SK-N-SH (cell line): ENCODE measurements at regions not wholly inside any gene's neighbourhood (a gene's known extent, or its start where the extent isn't known, plus 50 kb on each side); places are given as distances from the start of the nearest gene placed in this dataset.

ENCODE experiments used
- CTCF ChIA-PET: fragments of 300-600, 350-600 bp; formaldehyde crosslinking; extraction: SDS; loops from one replicate; lab custom pipeline; 2021; lab: Yijun Ruan, JAX
- POLR2A ChIA-PET: fragments of 350-600 bp; sonication (Branson Sonifier 250); formaldehyde crosslinking; extraction: SDS; loops from one replicate; lab custom pipeline; 2020; ENCODE audit warnings: antibody characterized with exemption, inconsistent platforms; lab: Yijun Ruan, JAX
- DNase-seq: peaks from one replicate; pipeline ENCODE4 v3.0.0; 2012
- H2AFZ ChIP-seq: fragments of 200-600 bp; sonication (generic); 2 replicates; pipeline ENCODE4 v1.8.1; 2016; ENCODE audit warnings: antibody characterized with exemption, mild to moderate bottlenecking, low read depth
- H3F3A ChIP-seq: fragments of 200-600 bp; sonication (generic); replicated peaks from 2 replicates; pipeline ENCODE3; 2016; ENCODE audit warnings: antibody characterized with exemption, mild to moderate bottlenecking; ENCODE audit not compliant: insufficient read depth
- H3K27ac ChIP-seq, 2 experiments: fragments of 200-500 bp in 1 of 2; fragments of 200-600 bp in 1 of 2; sonication (Bioruptor generic) in 1 of 2; sonication (generic), shearing (Covaris generic) in 1 of 2; 2 replicates each; pipeline versions ENCODE4 v1.5.1 to v1.6.1; 2014 to 2016; ENCODE audit warnings: low read depth in 2 of 2, inconsistent platforms in 1 of 2, low read length in 1 of 2, mild to moderate bottlenecking in 1 of 2, mixed read lengths in 1 of 2
- H3K27me3 ChIP-seq: fragments of 200-600 bp; sonication (generic), shearing (Covaris generic); 2 replicates; pipeline ENCODE4 v1.6.1; 2016; ENCODE audit warnings: mixed run types; ENCODE audit not compliant: insufficient read depth
- H3K36me3 ChIP-seq, 2 experiments: fragments of 200-500 bp in 1 of 2; fragments of 200-600 bp in 1 of 2; sonication (Bioruptor generic) in 1 of 2; sonication (generic) in 1 of 2; replicated peaks in 1 of 2; 2 replicates each; pipeline versions ENCODE3 to v1.5.1; 2014 to 2016; ENCODE audit warnings: low read length in 1 of 2, mild to moderate bottlenecking in 1 of 2; ENCODE audit not compliant: insufficient read depth in 2 of 2, control insufficient read depth in 1 of 2
- H3K4me1 ChIP-seq, 2 experiments: fragments of 200-500 bp in 1 of 2; fragments of 200-600 bp in 1 of 2; sonication (Bioruptor generic) in 1 of 2; sonication (generic), shearing (Covaris generic) in 1 of 2; 2 replicates each; pipeline versions ENCODE4 v1.5.1 to v1.6.1; 2014 to 2016; ENCODE audit warnings: low read depth in 1 of 2, low read length in 1 of 2, mixed run types in 1 of 2; ENCODE audit not compliant: insufficient read depth in 2 of 2, control insufficient read depth in 1 of 2
- H3K4me2 ChIP-seq: fragments of 200-600 bp; sonication (generic), shearing (Covaris generic); 2 replicates; pipeline ENCODE4 v1.6.1; 2017; ENCODE audit warnings: mixed run types
- H3K4me3 ChIP-seq, 2 experiments: fragments of 200-500 bp in 1 of 2; fragments of 200-600 bp in 1 of 2; sonication (Bioruptor generic) in 1 of 2; sonication (generic), shearing (Covaris generic) in 1 of 2; 2 replicates each; pipeline versions ENCODE4 v1.5.1 to v1.8.1; 2014 to 2016; ENCODE audit warnings: low read depth in 2 of 2, inconsistent platforms in 1 of 2, low read length in 1 of 2, mild to moderate bottlenecking in 1 of 2, mixed read lengths in 1 of 2, moderate library complexity in 1 of 2
- H3K79me2 ChIP-seq: fragments of 200-600 bp; sonication (generic); 2 replicates; pipeline ENCODE4 v1.8.1; 2017; ENCODE audit warnings: mild to moderate bottlenecking; ENCODE audit not compliant: insufficient read depth
- H3K9ac ChIP-seq: fragments of 200-600 bp; sonication (generic); 2 replicates; pipeline ENCODE4 v1.6.1; 2017; ENCODE audit warnings: mixed run types
- H3K9me2 ChIP-seq: fragments of 200-600 bp; sonication (generic); 2 replicates; pipeline ENCODE4 v1.6.1; 2017; ENCODE audit warnings: mixed run types
- H3K9me3 ChIP-seq: fragments of 200-600 bp; sonication (generic); 2 replicates; pipeline ENCODE4 v1.6.1; 2017; ENCODE audit warnings: mixed run types, mild to moderate bottlenecking, moderate library complexity
- H4K20me1 ChIP-seq: fragments of 200-600 bp; sonication (generic); 2 replicates; pipeline ENCODE4 v1.6.1; 2017; ENCODE audit warnings: mild to moderate bottlenecking, mixed run types; ENCODE audit not compliant: insufficient read depth
- CHD2 ChIP-seq: fragments of 150-350 bp; IDR thresholded peaks from 2 replicates; pipeline ENCODE4 v1.6.1; 2018; ENCODE audit warnings: low read length; ENCODE audit not compliant: partially characterized antibody
- CTCF ChIP-seq: fragments of 200-600 bp; sonication (generic); IDR thresholded peaks from 2 replicates; pipeline ENCODE4 v1.6.1; 2017; ENCODE audit warnings: antibody characterized with exemption, mild to moderate bottlenecking, moderate library complexity
- ELF1 ChIP-seq: IDR thresholded peaks from 2 replicates; pipeline ENCODE4 v1.4.0; 2012
- FOXM1 ChIP-seq: IDR thresholded peaks from 2 replicates; pipeline ENCODE4 v1.4.0; 2012; ENCODE audit warnings: low read depth, mild to moderate bottlenecking
- GATA2 ChIP-seq: sonication (generic); formaldehyde crosslinking; IDR thresholded peaks from 2 replicates; pipeline ENCODE4 v1.5.0; 2020; ENCODE audit warnings: mild to moderate bottlenecking, missing genetic modification reagents
- JUND ChIP-seq: IDR thresholded peaks from 2 replicates; pipeline ENCODE4 v1.4.0; 2012
- MXI1 ChIP-seq: IDR thresholded peaks from 2 replicates; pipeline ENCODE4 v1.6.1; 2012; ENCODE audit warnings: mild to moderate bottlenecking, low read depth, low read length, improper control_type of control experiment
- NFIC ChIP-seq: IDR thresholded peaks from 2 replicates; pipeline ENCODE4 v1.4.0; 2012; ENCODE audit warnings: borderline replicate concordance
- NRF1 ChIP-seq: IDR thresholded peaks from 2 replicates; pipeline ENCODE4 v1.6.1; 2012; ENCODE audit warnings: low read depth, mild to moderate bottlenecking, low read length
- POLR2AphosphoS5 ChIP-seq: IDR thresholded peaks from 2 replicates; pipeline ENCODE4 v1.6.1; 2012; ENCODE audit warnings: low read depth, low read length
- RAD21 ChIP-seq: IDR thresholded peaks from 2 replicates; pipeline ENCODE4 v1.6.1; 2012; ENCODE audit warnings: mild to moderate bottlenecking, low read length
- RCOR1 ChIP-seq: fragments of 150-350 bp; IDR thresholded peaks from 2 replicates; pipeline ENCODE4 v1.6.1; 2017; ENCODE audit warnings: antibody characterized with exemption, low read length
- REST ChIP-seq: IDR thresholded peaks from 2 replicates; pipeline ENCODE4 v1.6.1; 2012; ENCODE audit warnings: mild to moderate bottlenecking, low read depth, low read length, moderate library complexity
- RXRA ChIP-seq: IDR thresholded peaks from 2 replicates; pipeline ENCODE4 v1.4.0; 2012; ENCODE audit warnings: low read depth, mild to moderate bottlenecking, borderline replicate concordance
- SIN3A ChIP-seq: IDR thresholded peaks from 2 replicates; pipeline ENCODE4 v1.6.1; 2012; ENCODE audit warnings: low read depth, mild to moderate bottlenecking, low read length, moderate library complexity, borderline replicate concordance
- SMC3 ChIP-seq: IDR thresholded peaks from 2 replicates; pipeline ENCODE4 v1.6.1; 2012; ENCODE audit warnings: low read depth, low read length, improper control_type of control experiment
- TCF12 ChIP-seq: IDR thresholded peaks from 2 replicates; pipeline ENCODE4 v1.4.0; 2012
- YY1 ChIP-seq: IDR thresholded peaks from 2 replicates; pipeline ENCODE4 v1.4.0; 2012; ENCODE audit warnings: low read depth, mild to moderate bottlenecking
- ZBTB33 ChIP-seq: IDR thresholded peaks from 2 replicates; pipeline ENCODE4 v1.4.0; 2012; ENCODE audit warnings: low read depth, borderline replicate concordance
- WGBS: methylation state at CpG from one replicate; pipeline ENCODE4 v1.1.6; 2017; ENCODE audit warnings: low lambda C conversion rate; 5-methylcytosine and 5-hydroxymethylcytosine counted together

- Histone ChIP-seq H3K4me3 (no peak overlapping the region), H3K36me3 (no peaks in the 10 kb centered on the region), H3K79me2 (no peaks in the 10 kb centered on the region), H2AFZ (no peak overlapping the region), H3F3A (no peaks in the 10 kb centered on the region), H3K27ac (no peak overlapping the region), H3K4me1 (peaks cover 0 to 9% of the 10 kb centered on the region in 2 experiments; a peak in 1 of 4 replicates), H3K4me2 (no peak overlapping the region), H3K9ac (no peak overlapping the region), H3K9me2 (no peaks in the 10 kb centered on the region), H4K20me1 (no peaks in the 10 kb centered on the region), H3K9me3 (no peaks in the 10 kb centered on the region), H3K27me3 (no peaks in the 10 kb centered on the region)
- ChIA-PET CTCF (no interaction called here), POLR2A (no interaction called here)
- TF ChIP-seq NFIC (no peak), MXI1 (no peak), GATA2 (CRISPR knock-in tag) (no peak), ELF1 (no peak), NRF1 (no peak), FOXM1 (no peak), RXRA (no peak), ZBTB33 (no peak), CTCF (no peak), POLR2AphosphoS5 (no peak), SMC3 (no peak), JUND (no peak), YY1 (no peak), CHD2 (no peak), RCOR1 (no peak), REST (no peak), SIN3A (no peak), RAD21 (no peak), TCF12 (no peak)
- no peak for DNase-seq
- WGBS: 84% methylated on average over 3 of the region's 3 CpGs
Measured at GRCh38 chr5:61230492-61230891, 68.2 kb upstream of the SMIM15 start.
